Cardiac muscle cell (in vitro differentiated cells and primary cell): ENCODE measurements at regions not wholly inside any gene's neighbourhood (a gene's known extent, or its start where the extent isn't known, plus 50 kb on each side); places are given as distances from the start of the nearest gene placed in this dataset.

Source experiments
- DNase-seq, 2 donors: peaks; one replicate each; pipeline versions ENCODE4 v3.0.0 to v3.0.0-alpha.2; 2010 to 2017; ENCODE audit warnings: low read depth in 1 of 2, low spot score in 1 of 2
- H3K27ac ChIP-seq: fragments of 200-600 bp; sonication (generic); 2 replicates; pipeline ENCODE4 v1.5.1; 2016
- H3K27me3 ChIP-seq: fragments of 200-600 bp; sonication (generic); 2 replicates; pipeline ENCODE4 v1.6.0; 2016; ENCODE audit warnings: control low read depth
- H3K36me3 ChIP-seq: fragments of 200-600 bp; sonication (generic); 2 replicates; pipeline ENCODE4 v1.5.1; 2016; ENCODE audit warnings: control low read depth
- H3K4me1 ChIP-seq: fragments of 200-600 bp; sonication (generic); 2 replicates; pipeline ENCODE4 v1.8.1; 2017; ENCODE audit warnings: low read depth, mild to moderate bottlenecking, mixed run types
- H3K4me3 ChIP-seq: fragments of 200-600 bp; sonication (generic); 2 replicates; pipeline ENCODE4 v1.5.1; 2016; ENCODE audit warnings: mild to moderate bottlenecking
- H3K9me3 ChIP-seq: fragments of 200-600 bp; sonication (generic); 2 replicates; pipeline ENCODE4 v1.5.1; 2017; ENCODE audit warnings: low read depth, mild to moderate bottlenecking, control low read depth
- CTCF ChIP-seq: IDR thresholded peaks from 2 replicates; pipeline ENCODE4 v1.5.1; 2012; ENCODE audit warnings: low read depth, mild to moderate bottlenecking, low read length

GRCh38 chr3:6803619-6804018 lies 57.3 kb upstream of the GRM7 start:
- Histone ChIP-seq H3K36me3 (no peaks in the 10 kb centered on the region), H3K9me3 (no peaks in the 10 kb centered on the region), H3K27me3 (no peaks in the 10 kb centered on the region), H3K4me1 (no peaks in the 10 kb centered on the region), H3K27ac (no peak overlapping the region), H3K4me3 (no peak overlapping the region)
- no peak for DNase-seq
- no peak for TF ChIP-seq CTCF

DNA sequence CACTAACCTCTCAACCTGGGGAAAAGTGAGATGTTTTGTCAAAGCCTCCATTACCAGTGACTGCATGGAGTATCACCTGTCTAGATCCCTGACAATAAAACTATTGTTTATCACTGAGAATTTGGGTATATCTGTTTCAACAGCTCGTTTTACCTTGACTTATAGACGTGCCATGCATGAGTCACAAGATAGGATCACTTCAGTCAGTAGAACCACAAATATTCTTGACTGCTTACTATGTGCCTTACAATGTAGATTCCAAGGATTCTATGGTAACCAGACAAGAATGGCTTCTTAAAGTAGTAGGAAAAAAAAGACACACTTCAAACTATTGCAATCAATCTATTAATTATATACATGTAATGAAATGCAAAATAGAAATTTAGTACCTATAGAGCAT lies 55.7 kb upstream of the GRM7 start:
- no peaks in the 10 kb centered on the region for H3K36me3 ChIP-seq
- H3K27me3 ChIP-seq, result no peaks in the 10 kb centered on the region
- TF ChIP-seq CTCF, result no peak
- no peak for DNase-seq
- no peak overlapping the region for H3K4me3 ChIP-seq
- H3K9me3 ChIP-seq, result no peaks in the 10 kb centered on the region
- H3K4me1 ChIP-seq, result no peaks in the 10 kb centered on the region
- no peak overlapping the region for H3K27ac ChIP-seq

- Histone ChIP-seq H3K4me3 (no peak overlapping the region), H3K36me3 (no peaks in the 10 kb centered on the region), H3K9me3 (no peaks in the 10 kb centered on the region), H3K4me1 (no peaks in the 10 kb centered on the region), H3K27ac (no peak overlapping the region), H3K27me3 (no peaks in the 10 kb centered on the region)
- no peak for TF ChIP-seq CTCF
- DNase-seq, result no peak
Measured at GRCh38 chr3:6806991-6807390, 53.9 kb upstream of the GRM7 start.

- Histone ChIP-seq H3K27ac (no peak overlapping the region), H3K27me3 (no peaks in the 10 kb centered on the region), H3K4me1 (no peaks in the 10 kb centered on the region), H3K36me3 (no peaks in the 10 kb centered on the region), H3K4me3 (no peak overlapping the region), H3K9me3 (no peaks in the 10 kb centered on the region)
- no peak for DNase-seq
- no peak for TF ChIP-seq CTCF
Measured at GRCh38 chr3:6807967-6808588, 52.8 kb upstream of the GRM7 start.

GRCh38 chr3:6809349-6809748 lies 51.6 kb upstream of the GRM7 start:
- H3K9me3 ChIP-seq, result no peaks in the 10 kb centered on the region
- H3K4me1 ChIP-seq, result no peaks in the 10 kb centered on the region
- H3K27me3 ChIP-seq, result no peaks in the 10 kb centered on the region
- H3K27ac ChIP-seq, result no peak overlapping the region
- no peak overlapping the region for H3K4me3 ChIP-seq
- no peak for TF ChIP-seq CTCF
- no peak for DNase-seq
- H3K36me3 ChIP-seq, result no peaks in the 10 kb centered on the region
